ENCODE measurements at regions not wholly inside any gene's neighbourhood (a gene's known extent, or its start where the extent isn't known, plus 50 kb on each side); places are given as distances from the start of the nearest gene placed in this dataset.

- TF ChIP-seq SAP30 (IDR thresholded peaks at IDR 0.05; ENCODE audit: insufficient read depth, insufficient replicate concordance, low read length) (no peak), CBX8 (IDR thresholded peaks at IDR 0.05; ENCODE audit: borderline replicate concordance, low read depth, low read length) (no peak), ATF3 (IDR thresholded peaks at IDR 0.05; ENCODE audit: insufficient read depth, low read depth, low read length) (no peak), SP1 (IDR thresholded peaks at IDR 0.05; ENCODE audit: low read depth, low read length) (no peak), CHD2 (IDR thresholded peaks at IDR 0.05; ENCODE audit: low read length) (no peak)
Observed at GRCh38 chr15:47949815-47950214, 171.0 kb upstream of the SLC24A5 start (continued).
